ENCODE measurements at regions not wholly inside any gene's neighbourhood (a gene's known extent, or its start where the extent isn't known, plus 50 kb on each side); places are given as distances from the start of the nearest gene placed in this dataset.

DNA sequence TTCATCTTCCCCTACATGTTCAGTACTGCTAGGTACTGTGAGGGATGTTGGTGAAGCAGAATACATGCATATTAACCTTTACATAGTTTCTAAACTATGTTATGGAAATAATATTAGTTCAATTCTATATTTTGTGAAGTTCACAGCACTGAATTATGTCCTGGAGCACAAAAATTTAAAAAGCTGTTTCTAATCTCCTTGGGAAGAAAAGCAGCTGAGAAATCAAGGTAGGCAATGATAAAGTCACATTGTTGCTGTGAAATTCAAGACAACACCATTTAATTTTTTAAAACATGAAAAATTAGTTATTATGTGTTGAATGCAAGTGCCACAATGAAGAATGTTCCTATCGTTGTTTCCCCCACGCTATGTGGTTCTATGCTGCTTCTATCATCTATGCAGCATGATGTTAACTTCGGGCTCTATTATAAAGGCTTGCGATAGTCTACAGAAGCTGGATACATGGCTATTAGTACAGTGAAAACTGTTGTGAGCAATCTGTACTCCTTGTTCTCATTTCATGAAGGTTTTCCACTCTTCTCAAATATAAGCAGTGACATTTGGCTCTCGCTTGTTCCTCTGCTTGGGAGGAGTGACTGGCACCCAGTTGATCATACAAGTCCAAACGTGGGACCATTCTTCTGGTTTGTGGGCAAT is 164.3 kb downstream of the AASDHPPT start:
- FAIRE-seq, result no peak
- TF ChIP-seq, protein P1, sequence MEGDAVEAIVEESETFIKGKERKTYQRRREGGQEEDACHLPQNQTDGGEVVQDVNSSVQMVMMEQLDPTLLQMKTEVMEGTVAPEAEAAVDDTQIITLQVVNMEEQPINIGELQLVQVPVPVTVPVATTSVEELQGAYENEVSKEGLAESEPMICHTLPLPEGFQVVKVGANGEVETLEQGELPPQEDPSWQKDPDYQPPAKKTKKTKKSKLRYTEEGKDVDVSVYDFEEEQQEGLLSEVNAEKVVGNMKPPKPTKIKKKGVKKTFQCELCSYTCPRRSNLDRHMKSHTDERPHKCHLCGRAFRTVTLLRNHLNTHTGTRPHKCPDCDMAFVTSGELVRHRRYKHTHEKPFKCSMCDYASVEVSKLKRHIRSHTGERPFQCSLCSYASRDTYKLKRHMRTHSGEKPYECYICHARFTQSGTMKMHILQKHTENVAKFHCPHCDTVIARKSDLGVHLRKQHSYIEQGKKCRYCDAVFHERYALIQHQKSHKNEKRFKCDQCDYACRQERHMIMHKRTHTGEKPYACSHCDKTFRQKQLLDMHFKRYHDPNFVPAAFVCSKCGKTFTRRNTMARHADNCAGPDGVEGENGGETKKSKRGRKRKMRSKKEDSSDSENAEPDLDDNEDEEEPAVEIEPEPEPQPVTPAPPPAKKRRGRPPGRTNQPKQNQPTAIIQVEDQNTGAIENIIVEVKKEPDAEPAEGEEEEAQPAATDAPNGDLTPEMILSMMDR (IDR thresholded peaks at IDR 0.05; ENCODE audit: insufficient read depth, missing control alignments), result no peak
- DNase-seq (ENCODE audit: insufficient read length, low spot score), result no peak

DNA sequence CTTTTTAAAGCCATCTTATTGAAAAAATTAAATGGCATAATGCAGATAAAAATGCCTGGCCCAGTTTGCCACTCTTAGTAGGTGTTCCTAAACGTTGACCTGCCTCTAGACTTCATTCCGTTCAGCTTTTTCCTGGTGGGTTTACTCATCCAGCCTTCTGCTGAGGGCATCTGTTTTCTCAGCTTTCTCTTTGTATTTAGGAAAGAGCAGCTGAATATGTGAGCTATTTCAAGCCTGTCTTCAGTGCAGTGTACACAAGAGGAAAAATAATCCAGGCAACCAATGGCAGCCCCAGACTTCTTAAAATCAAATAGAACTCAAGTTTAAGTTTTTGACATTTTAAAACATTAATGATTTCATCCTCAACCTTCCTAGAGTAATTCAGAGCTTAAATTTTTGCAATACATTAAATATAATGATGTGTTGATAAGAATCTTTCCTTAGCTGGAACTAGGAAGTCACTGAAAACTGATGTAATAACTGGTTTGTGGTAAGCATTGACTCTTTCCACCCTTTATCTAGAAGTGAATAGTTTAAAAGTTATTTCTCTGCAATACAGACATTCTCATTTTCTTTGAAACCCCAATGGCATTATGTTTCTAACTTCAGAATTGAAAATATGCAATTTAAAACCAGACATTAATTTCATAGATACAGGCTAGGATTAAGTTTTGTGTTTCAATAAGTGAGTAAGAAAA is 165.4 kb downstream of the AASDHPPT start:
- TF ChIP-seq, protein P1 (IDR thresholded peaks at IDR 0.05; ENCODE audit: insufficient read depth, missing control alignments), result no peak
- FAIRE-seq (no peak), DNase-seq (ENCODE audit: insufficient read length, low spot score) (no peak)

DNA sequence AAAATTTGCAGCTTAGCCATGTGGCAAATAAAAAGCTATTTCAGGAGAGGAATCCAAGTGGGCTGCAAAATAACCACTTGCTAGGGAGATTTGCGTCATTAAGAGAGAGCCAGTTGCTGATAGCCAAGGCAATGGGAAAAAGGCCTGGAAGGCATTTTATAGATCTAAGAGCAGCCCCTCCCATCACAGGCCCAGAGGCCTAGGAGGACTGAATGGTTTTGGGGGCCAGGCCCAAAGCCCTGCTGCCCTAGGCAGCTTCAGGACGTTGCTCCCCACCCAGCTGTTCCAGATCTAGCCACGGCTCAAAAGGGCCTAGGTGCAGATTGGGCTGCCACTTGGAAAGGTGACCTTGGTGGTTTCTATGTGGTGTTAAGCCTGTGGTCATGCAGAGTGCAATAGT is 169.0 kb downstream of the AASDHPPT start:
- TF ChIP-seq, protein P1 (IDR thresholded peaks at IDR 0.05; ENCODE audit: insufficient read depth, missing control alignments), result no peak
- DNase-seq (ENCODE audit: insufficient read length, low spot score), result no peak
- FAIRE-seq, result no peak

DNA sequence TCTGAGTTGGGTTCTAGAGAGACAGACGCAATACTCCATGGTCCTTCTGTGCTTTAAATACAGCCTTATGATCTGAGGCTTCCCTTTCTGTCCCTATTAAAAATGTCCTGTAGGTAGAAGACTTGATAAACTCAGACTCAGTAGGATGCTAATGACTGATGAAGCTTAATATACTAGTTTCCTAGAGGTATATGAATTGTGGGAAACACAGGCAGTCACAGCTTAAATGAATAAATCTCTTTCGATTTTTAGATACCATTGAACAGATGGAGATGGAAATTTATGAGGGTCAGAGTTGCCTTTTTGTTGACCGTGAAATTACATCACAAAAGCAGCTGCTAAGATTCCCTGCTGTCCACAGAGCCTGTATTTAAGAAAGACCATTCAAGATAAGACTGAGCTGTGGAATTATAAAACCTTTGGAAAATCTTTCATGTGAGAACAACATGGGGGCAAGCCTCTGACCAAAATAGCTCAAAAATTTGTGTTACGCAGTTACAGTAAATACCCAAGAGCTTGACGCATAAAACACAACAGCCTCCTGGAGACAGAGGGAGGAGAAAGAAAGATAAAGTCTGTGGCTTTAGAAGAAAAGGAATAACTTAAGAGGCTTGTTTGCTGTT is 172.3 kb downstream of the AASDHPPT start:
- no peak for FAIRE-seq
- TF ChIP-seq, protein P1 (IDR thresholded peaks at IDR 0.05; ENCODE audit: insufficient read depth, missing control alignments), result no peak
- no peak for DNase-seq (ENCODE audit: insufficient read length, low spot score)

DNA sequence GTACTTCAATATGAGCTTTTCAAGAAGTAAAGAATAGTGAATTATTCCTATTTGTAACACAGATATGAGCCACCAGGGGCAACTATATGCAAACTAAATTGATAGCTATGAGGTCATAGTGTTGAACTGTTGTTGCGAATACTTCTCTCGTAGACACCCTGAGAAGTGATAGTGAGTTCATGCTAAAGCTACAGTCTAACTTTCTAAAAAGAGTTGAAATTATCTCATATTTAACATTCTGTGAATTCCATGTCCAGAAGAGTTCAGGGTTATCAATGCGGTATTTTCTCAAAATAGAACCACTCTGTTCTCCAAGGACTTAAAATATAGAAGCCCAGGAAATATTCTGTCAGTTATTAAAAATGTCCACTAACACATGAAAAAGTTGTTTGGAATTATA is 185.4 kb downstream of the AASDHPPT start:
- TF ChIP-seq, protein P1 (IDR thresholded peaks at IDR 0.05; ENCODE audit: insufficient read depth, missing control alignments), result no peak
- DNase-seq (ENCODE audit: insufficient read length, low spot score), result no peak
- no peak for FAIRE-seq

DNA sequence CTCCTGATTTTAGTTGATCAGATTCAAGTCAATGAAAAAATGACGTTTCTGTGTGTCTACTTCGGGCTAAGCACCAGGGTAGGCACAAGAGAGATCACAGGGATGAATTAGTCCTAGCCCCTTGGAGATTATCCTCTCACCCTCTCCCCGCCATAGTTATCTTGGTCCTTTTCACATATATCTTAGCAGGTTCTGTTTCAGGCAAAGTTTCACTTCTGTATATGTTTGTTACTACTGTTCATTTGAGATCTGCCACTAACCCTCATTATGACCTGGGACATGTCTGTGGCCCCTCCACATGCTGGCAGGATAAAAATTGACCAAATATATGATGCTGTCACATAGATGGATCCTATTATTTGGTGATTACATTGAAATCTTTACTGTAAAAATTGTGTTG is 186.1 kb downstream of the AASDHPPT start:
- no peak for DNase-seq (ENCODE audit: insufficient read length, low spot score)
- TF ChIP-seq, protein P1 (IDR thresholded peaks at IDR 0.05; ENCODE audit: insufficient read depth, missing control alignments), result no peak
- FAIRE-seq, result no peak

DNA sequence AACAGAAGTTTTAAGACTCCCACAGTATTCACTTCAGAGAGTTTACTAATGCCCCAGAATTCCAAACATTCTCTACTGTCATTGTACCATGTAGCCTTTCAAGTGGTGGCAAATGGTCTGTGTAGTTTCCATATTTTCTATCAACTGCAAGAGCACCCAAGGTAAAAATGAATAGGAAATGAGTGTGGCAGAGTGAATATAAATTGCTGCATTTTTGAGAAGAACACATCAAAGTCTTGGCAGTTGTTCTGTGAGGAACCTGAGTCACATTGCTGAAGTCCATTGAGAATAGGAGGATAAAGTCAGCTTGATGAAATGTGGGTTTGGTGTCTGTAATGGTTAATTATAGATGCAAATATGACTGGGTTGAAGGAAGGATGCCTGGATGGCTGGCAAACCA is 193.6 kb downstream of the AASDHPPT start:
- FAIRE-seq (no peak), DNase-seq (ENCODE audit: insufficient read length, low spot score) (no peak)
- TF ChIP-seq, protein P1 (IDR thresholded peaks at IDR 0.05; ENCODE audit: insufficient read depth, missing control alignments), result no peak
